ENCODE measurements at regions not wholly inside any gene's neighbourhood (a gene's known extent, or its start where the extent isn't known, plus 50 kb on each side); places are given as distances from the start of the nearest gene placed in this dataset.

DNA sequence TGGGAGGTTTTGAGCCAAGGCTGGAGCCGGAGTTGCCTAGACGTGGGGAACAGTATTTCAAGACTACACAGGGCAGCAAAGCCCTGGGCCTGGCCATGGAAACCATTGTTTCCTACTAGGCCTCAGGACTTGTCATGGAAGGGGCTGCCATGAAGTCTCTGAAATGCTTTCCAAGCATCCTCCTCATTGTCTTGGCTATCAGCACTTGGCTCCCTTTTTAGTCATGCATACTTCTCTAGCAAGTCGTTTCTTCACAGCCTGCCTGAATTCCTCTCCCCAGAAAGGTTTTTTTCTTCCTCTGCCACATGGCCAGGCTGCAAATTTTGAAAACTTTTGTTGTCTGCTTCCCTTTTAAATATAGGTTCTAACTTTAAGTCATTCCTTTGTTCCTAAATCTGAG lies 406.6 kb upstream of the TMPRSS15 start:
- TF ChIP-seq, protein P1, sequence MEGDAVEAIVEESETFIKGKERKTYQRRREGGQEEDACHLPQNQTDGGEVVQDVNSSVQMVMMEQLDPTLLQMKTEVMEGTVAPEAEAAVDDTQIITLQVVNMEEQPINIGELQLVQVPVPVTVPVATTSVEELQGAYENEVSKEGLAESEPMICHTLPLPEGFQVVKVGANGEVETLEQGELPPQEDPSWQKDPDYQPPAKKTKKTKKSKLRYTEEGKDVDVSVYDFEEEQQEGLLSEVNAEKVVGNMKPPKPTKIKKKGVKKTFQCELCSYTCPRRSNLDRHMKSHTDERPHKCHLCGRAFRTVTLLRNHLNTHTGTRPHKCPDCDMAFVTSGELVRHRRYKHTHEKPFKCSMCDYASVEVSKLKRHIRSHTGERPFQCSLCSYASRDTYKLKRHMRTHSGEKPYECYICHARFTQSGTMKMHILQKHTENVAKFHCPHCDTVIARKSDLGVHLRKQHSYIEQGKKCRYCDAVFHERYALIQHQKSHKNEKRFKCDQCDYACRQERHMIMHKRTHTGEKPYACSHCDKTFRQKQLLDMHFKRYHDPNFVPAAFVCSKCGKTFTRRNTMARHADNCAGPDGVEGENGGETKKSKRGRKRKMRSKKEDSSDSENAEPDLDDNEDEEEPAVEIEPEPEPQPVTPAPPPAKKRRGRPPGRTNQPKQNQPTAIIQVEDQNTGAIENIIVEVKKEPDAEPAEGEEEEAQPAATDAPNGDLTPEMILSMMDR (IDR thresholded peaks at IDR 0.05) = no peak
- TF ChIP-seq POLR2A (IDR thresholded peaks at IDR 0.05) = no peak
- TF ChIP-seq POLR2AphosphoS5 (IDR thresholded peaks at IDR 0.05) = no peak
